ENCODE measurements at regions not wholly inside any gene's neighbourhood (a gene's known extent, or its start where the extent isn't known, plus 50 kb on each side); places are given as distances from the start of the nearest gene placed in this dataset.

DNA sequence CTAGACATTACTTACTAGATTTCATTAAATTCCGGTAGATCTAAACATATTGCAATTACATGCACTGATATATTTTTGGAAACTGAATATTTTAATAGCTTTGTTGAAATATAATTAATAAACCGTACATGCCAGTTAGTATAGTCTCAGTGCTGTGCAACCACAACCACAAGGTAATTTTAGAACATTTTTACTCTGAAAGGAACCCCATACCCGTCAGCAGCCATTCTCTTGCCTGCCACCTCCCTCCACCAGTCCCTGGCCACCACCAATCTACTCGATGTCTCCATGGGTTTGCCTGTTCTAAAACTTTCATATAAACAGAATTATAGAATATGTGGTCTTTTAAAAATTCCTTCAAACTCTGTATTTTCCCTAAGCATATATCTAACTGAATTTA is 293.9 kb downstream of the THBS2 start:
- WGBS, 2 donors = 77% methylated on average over 4 of the region's 4 CpGs

DNA sequence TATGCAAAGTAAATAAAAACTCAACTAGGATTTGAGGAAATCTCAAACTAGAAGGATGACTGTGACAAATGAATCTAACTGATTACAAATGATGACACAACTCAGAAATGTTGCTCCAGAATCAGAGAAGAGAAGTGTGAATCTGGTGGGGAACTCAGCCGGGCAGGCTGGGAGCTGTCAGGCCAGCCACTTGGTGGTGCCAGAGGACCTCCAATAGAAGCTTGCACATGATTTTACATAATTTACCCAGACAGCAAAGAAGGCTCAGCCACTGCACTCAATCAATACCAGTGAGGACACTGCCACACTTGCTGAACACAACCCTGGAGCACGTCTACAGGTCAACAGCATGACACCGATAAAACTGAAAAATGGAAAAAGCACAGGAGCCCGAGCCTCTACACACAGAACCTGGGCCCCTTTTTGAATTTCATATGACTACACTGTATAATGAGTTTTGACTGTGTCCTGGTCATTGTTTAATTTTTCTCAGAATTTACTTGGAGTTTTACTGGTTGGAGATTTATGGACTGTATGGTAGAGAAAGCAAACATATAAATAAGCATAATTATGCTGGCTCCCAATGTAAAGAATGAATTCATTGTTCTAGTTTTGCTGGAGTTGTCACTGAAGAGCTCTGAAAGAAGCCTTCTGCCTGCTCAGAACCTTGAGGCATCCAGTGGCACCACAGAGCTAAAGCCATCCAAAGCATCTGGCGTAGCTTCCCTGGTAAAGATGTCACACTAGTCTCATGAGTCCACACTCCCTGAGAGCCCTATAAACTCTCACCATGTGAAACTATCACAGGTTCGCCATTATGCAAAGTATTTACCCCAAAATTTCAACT is 296.5 kb downstream of the THBS2 start:
- Histone ChIP-seq H3K27ac (ENCODE audit: low read depth in 2 of 2, low read length in 1 of 2) (no peak overlapping the region), H3K4me1 (ENCODE audit: control insufficient read depth in 2 of 2, insufficient read depth in 2 of 2, low read length in 1 of 2) (no peaks in the 10 kb centered on the region), H3K27me3 (ENCODE audit: control insufficient read depth in 1 of 2, insufficient read depth in 2 of 2, low read length in 2 of 2) (no peaks in the 10 kb centered on the region), H3K36me3 (ENCODE audit: control insufficient read depth in 2 of 2, insufficient read depth in 2 of 2, low read length in 1 of 2) (no peaks in the 10 kb centered on the region), H3K9me3 (ENCODE audit: control insufficient read depth in 2 of 2, insufficient read depth in 1 of 2, low read depth in 1 of 2, low read length in 1 of 2) (no peaks in the 10 kb centered on the region), H3K4me3 (ENCODE audit: low read depth in 1 of 2, low read length in 2 of 2) (no peak overlapping the region)
- 56 to 61% methylated on average over 6 of the region's 6 CpGs for WGBS, 2 donors

More for the DNA sequence above, 293.9 kb downstream of the THBS2 start:
- H3K36me3 ChIP-seq (ENCODE audit: control insufficient read depth in 2 of 2, insufficient read depth in 2 of 2, low read length in 1 of 2) = no peaks in the 10 kb centered on the region
- H3K4me1 ChIP-seq (ENCODE audit: control insufficient read depth in 2 of 2, insufficient read depth in 2 of 2, low read length in 1 of 2) = no peaks in the 10 kb centered on the region
- no peak overlapping the region for H3K4me3 ChIP-seq (ENCODE audit: low read depth in 1 of 2, low read length in 2 of 2)
- H3K27me3 ChIP-seq (ENCODE audit: control insufficient read depth in 1 of 2, insufficient read depth in 2 of 2, low read length in 2 of 2) = no peaks in the 10 kb centered on the region
- no peak overlapping the region for H3K27ac ChIP-seq (ENCODE audit: low read depth in 2 of 2, low read length in 1 of 2)
- no peaks in the 10 kb centered on the region for H3K9me3 ChIP-seq (ENCODE audit: control insufficient read depth in 2 of 2, insufficient read depth in 1 of 2, low read depth in 1 of 2, low read length in 1 of 2)

DNA sequence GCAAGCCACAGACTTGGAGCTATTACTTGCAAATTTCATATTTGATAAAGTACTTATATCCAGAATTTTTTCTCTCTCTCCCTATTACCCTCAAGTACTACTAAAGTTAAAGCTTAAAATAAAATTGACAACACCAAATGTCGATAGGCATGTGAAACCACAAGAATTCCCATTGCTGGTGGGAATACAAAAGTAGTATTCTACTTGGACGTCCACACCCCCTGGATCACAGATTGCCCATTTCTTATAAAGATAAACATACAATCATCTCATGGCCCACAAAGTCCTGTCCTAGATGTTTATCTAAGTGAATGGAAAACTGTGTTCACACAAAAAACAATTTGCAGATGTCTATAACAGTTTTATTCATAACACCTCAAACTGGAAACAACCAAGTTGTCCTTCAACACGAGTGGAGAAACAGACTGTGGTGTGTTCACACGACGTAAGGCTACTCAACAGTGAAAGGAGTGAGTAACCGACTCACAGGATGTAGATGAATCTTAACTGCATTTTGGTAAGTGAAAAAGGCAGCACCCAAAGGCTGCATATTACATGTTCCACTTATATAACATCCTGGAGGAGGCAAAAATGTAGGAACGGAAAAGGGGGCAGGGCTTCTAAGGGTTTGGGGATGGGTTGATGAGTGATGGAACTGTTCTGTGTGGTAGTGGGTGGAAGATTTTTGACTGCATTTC is 297.4 kb downstream of the THBS2 start:
- 55 to 57% methylated on average over 7 of the region's 7 CpGs for WGBS, 2 donors
- Histone ChIP-seq H3K27me3 (ENCODE audit: control insufficient read depth in 1 of 2, insufficient read depth in 2 of 2, low read length in 2 of 2) (no peaks in the 10 kb centered on the region), H3K36me3 (ENCODE audit: control insufficient read depth in 2 of 2, insufficient read depth in 2 of 2, low read length in 1 of 2) (no peaks in the 10 kb centered on the region), H3K4me1 (ENCODE audit: control insufficient read depth in 2 of 2, insufficient read depth in 2 of 2, low read length in 1 of 2) (no peaks in the 10 kb centered on the region), H3K9me3 (ENCODE audit: control insufficient read depth in 2 of 2, insufficient read depth in 1 of 2, low read depth in 1 of 2, low read length in 1 of 2) (no peaks in the 10 kb centered on the region), H3K4me3 (ENCODE audit: low read depth in 1 of 2, low read length in 2 of 2) (no peak overlapping the region), H3K27ac (ENCODE audit: low read depth in 2 of 2, low read length in 1 of 2) (no peak overlapping the region)

DNA sequence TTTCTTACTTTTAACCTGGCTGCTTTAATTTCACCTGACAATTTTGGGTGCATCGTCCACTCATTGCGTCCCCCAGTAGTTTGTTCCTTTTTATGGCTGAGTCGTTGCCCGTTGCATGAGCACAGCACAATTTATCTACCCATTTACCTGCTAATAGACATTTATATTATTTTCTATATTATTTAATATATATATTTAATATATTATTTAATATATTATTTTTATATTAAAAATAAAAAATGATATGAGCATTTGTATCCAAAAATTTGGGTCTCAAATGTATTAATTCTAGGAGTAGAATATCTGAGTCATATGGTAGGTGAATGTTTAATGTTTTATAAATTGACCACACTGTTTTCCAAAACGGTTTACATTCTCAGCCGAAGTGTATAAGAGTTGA is 300.2 kb downstream of the THBS2 start:
- WGBS, 2 donors = 92 to 95% methylated on average over 6 of the region's 6 CpGs
- H3K36me3 ChIP-seq (ENCODE audit: control insufficient read depth in 2 of 2, insufficient read depth in 2 of 2, low read length in 1 of 2) = no peaks in the 10 kb centered on the region
- peaks cover 0 to 2% of the 10 kb centered on the region in 2 donors for H3K4me1 ChIP-seq (ENCODE audit: control insufficient read depth in 2 of 2, insufficient read depth in 2 of 2, low read length in 1 of 2)
- no peak overlapping the region for H3K4me3 ChIP-seq (ENCODE audit: low read depth in 1 of 2, low read length in 2 of 2)
- no peaks in the 10 kb centered on the region for H3K9me3 ChIP-seq (ENCODE audit: control insufficient read depth in 2 of 2, insufficient read depth in 1 of 2, low read depth in 1 of 2, low read length in 1 of 2)
- no peaks in the 10 kb centered on the region for H3K27me3 ChIP-seq (ENCODE audit: control insufficient read depth in 1 of 2, insufficient read depth in 2 of 2, low read length in 2 of 2)
- no peak overlapping the region for H3K27ac ChIP-seq (ENCODE audit: low read depth in 2 of 2, low read length in 1 of 2)

DNA sequence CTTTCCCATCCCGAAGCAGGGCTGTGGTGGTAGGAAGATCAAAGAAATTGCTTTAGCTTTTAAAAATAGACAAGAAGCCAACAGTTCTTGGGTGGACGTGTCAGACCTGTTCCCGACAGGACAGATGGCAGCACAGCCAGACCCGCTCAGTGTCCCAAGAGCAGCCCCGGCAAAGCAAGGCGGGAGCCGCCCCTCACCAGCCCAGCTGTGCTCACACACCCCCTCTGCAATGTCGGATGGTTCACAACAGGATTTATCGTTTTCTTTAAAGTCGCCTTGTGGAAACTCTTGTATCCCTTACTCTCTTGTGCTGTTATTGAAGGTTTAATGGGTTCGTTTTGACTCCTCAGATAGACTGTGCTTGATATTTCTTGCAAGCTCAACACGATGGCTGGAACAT is 302.4 kb downstream of the THBS2 start:
- no peak overlapping the region for H3K4me3 ChIP-seq (ENCODE audit: low read depth in 1 of 2, low read length in 2 of 2)
- H3K27me3 ChIP-seq (ENCODE audit: control insufficient read depth in 1 of 2, insufficient read depth in 2 of 2, low read length in 2 of 2) = no peaks in the 10 kb centered on the region
- H3K27ac ChIP-seq (ENCODE audit: low read depth in 2 of 2, low read length in 1 of 2) = peak overlapping the region; percentile 24 to 41
- H3K36me3 ChIP-seq (ENCODE audit: control insufficient read depth in 2 of 2, insufficient read depth in 2 of 2, low read length in 1 of 2) = no peaks in the 10 kb centered on the region
- peaks cover 0 to 2% of the 10 kb centered on the region in 2 donors for H3K4me1 ChIP-seq (ENCODE audit: control insufficient read depth in 2 of 2, insufficient read depth in 2 of 2, low read length in 1 of 2)
- 69 to 74% methylated on average over 12 of the region's 12 CpGs for WGBS, 2 donors
- no peaks in the 10 kb centered on the region for H3K9me3 ChIP-seq (ENCODE audit: control insufficient read depth in 2 of 2, insufficient read depth in 1 of 2, low read depth in 1 of 2, low read length in 1 of 2)

DNA sequence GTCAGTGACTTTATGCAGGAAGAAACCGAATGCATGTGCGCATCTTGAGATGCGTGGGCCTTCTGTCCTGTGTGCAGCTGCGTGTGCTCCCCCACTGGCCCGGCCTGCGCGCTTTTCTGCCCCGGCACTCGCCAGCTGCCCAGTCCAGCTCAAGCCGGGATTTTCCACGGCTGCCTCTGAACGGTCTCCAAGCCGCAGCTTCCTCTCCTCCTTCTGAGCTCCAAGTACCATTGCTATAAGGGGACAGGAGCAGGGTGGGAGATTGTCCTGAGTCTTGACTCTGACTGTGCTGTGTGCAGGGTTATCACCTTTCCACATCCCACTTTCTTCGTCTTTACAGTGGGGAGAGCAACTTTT is 302.8 kb downstream of the THBS2 start:
- Histone ChIP-seq H3K27ac (ENCODE audit: low read depth in 2 of 2, low read length in 1 of 2) (peak overlapping the region in 1 of 2 donors; percentile 41), H3K9me3 (ENCODE audit: control insufficient read depth in 2 of 2, insufficient read depth in 1 of 2, low read depth in 1 of 2, low read length in 1 of 2) (no peaks in the 10 kb centered on the region), H3K4me3 (ENCODE audit: low read depth in 1 of 2, low read length in 2 of 2) (no peak overlapping the region), H3K27me3 (ENCODE audit: control insufficient read depth in 1 of 2, insufficient read depth in 2 of 2, low read length in 2 of 2) (no peaks in the 10 kb centered on the region), H3K36me3 (ENCODE audit: control insufficient read depth in 2 of 2, insufficient read depth in 2 of 2, low read length in 1 of 2) (no peaks in the 10 kb centered on the region), H3K4me1 (ENCODE audit: control insufficient read depth in 2 of 2, insufficient read depth in 2 of 2, low read length in 1 of 2) (peaks cover 0 to 2% of the 10 kb centered on the region in 2 donors)
- 71 to 79% methylated on average over 14 of the region's 14 CpGs for whole genome bisulfite sequencing, 2 donors

DNA sequence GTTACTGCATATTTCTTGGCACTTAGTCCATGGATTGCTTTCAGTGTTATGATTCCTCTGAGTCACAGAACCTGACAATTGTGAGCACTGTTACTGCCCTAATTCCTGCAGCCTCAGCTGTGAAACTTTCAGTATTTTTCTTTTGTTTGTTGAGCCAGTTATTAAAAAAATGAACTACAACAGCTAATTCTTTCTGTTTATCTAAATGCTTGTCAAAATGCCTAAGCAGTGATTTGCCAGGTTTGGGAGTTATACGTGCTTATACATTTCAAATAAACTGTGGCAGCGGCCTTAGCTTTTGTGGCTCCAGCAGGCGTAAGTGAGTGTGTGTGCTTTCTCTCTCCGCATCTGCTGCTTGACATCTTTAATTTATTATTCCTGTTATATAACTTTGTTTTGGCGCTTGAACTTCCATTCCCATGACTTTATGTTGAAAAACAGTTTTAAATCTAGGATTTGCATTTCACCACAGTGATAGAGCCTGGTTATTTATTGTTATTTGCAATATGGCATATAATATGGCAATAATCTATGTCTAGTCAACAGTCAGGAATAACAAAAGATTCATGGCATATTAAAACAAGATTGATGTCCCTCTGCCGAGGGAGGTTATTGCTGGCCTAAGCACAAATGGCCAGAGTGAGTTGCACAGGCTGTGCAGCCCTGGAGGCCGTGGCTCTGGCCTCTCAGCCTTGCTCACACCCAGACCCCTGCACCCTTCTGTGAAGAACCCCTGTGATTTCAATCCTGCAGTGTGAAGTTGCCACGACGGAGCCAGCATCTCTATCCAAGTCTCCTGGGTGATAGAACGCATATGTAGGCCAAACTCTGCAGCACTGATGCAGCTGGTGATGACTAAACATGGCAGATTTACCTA is 303.4 kb downstream of the THBS2 start:
- Histone ChIP-seq H3K4me1 (ENCODE audit: control insufficient read depth in 2 of 2, insufficient read depth in 2 of 2, low read length in 1 of 2) (peaks cover 0 to 2% of the 10 kb centered on the region in 2 donors), H3K27me3 (ENCODE audit: control insufficient read depth in 1 of 2, insufficient read depth in 2 of 2, low read length in 2 of 2) (no peaks in the 10 kb centered on the region), H3K36me3 (ENCODE audit: control insufficient read depth in 2 of 2, insufficient read depth in 2 of 2, low read length in 1 of 2) (no peaks in the 10 kb centered on the region), H3K9me3 (ENCODE audit: control insufficient read depth in 2 of 2, insufficient read depth in 1 of 2, low read depth in 1 of 2, low read length in 1 of 2) (no peaks in the 10 kb centered on the region), H3K4me3 (ENCODE audit: low read depth in 1 of 2, low read length in 2 of 2) (no peak overlapping the region), H3K27ac (ENCODE audit: low read depth in 2 of 2, low read length in 1 of 2) (no peak overlapping the region)
- WGBS, 2 donors = 35 to 48% methylated on average over 10 of the region's 10 CpGs

DNA sequence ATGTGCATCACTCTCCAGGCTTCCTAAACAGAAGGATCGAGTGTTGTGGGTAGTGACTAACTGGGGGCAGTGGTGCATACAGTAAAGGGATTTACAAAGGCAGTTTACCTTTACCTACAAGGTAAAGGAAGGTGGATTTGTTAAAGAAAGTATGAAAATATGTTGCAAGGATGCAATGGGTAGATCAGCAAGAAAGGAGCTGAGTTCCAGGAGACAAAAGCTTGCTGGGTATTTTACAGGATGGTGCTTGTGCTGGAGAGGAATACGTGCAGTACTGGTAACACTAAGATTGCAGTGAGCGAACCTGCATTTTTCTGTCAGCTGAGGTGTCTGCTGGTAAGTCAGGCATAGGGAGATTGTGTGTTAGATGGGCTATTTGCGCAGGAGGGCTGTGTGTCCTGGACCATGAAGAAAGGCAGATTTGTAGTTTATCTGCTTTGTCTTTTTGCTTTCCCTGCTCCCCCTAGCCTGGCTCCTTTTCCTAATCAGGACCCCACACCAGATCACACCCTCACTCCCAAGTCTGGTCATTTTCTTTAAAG is 304.6 kb downstream of the THBS2 start:
- WGBS, 2 donors = 83 to 91% methylated on average over 4 of the region's 4 CpGs
- Histone ChIP-seq H3K27me3 (ENCODE audit: control insufficient read depth in 1 of 2, insufficient read depth in 2 of 2, low read length in 2 of 2) (no peaks in the 10 kb centered on the region), H3K4me1 (ENCODE audit: control insufficient read depth in 2 of 2, insufficient read depth in 2 of 2, low read length in 1 of 2) (peaks cover 0 to 2% of the 10 kb centered on the region in 2 donors), H3K4me3 (ENCODE audit: low read depth in 1 of 2, low read length in 2 of 2) (no peak overlapping the region), H3K27ac (ENCODE audit: low read depth in 2 of 2, low read length in 1 of 2) (peak overlapping the region in 1 of 2 donors; percentile 5), H3K9me3 (ENCODE audit: control insufficient read depth in 2 of 2, insufficient read depth in 1 of 2, low read depth in 1 of 2, low read length in 1 of 2) (no peaks in the 10 kb centered on the region), H3K36me3 (ENCODE audit: control insufficient read depth in 2 of 2, insufficient read depth in 2 of 2, low read length in 1 of 2) (no peaks in the 10 kb centered on the region)

DNA sequence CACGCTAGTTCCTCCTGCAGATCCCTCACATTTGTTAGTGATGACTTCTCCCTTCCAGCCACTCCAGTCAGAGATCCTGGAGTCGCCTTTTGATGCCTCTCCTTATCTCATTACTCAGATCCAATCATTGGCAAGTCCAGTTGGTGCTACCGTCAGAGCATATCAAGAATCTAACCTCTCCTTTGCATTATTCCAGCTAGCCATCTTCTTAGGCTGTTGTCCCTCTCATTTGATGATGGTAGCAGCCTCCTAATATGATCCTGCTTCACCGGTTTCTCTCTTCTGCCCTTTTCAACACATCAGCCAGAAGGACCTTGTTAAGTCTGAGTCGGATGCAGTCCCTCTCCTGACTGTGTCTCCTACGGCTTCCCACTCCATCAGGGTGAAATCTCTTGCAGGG is 305.6 kb downstream of the THBS2 start:
- Histone ChIP-seq H3K27me3 (ENCODE audit: control insufficient read depth in 1 of 2, insufficient read depth in 2 of 2, low read length in 2 of 2) (no peaks in the 10 kb centered on the region), H3K36me3 (ENCODE audit: control insufficient read depth in 2 of 2, insufficient read depth in 2 of 2, low read length in 1 of 2) (no peaks in the 10 kb centered on the region), H3K27ac (ENCODE audit: low read depth in 2 of 2, low read length in 1 of 2) (no peak overlapping the region), H3K4me3 (ENCODE audit: low read depth in 1 of 2, low read length in 2 of 2) (no peak overlapping the region), H3K9me3 (ENCODE audit: control insufficient read depth in 2 of 2, insufficient read depth in 1 of 2, low read depth in 1 of 2, low read length in 1 of 2) (no peaks in the 10 kb centered on the region), H3K4me1 (ENCODE audit: control insufficient read depth in 2 of 2, insufficient read depth in 2 of 2, low read length in 1 of 2) (peaks cover 0 to 2% of the 10 kb centered on the region in 2 donors)
- 72 to 83% methylated on average over 6 of the region's 6 CpGs for WGBS, 2 donors

Data from esophagus (tissue), 2 donors.